ENCODE measurements at regions not wholly inside any gene's neighbourhood (a gene's known extent, or its start where the extent isn't known, plus 50 kb on each side); places are given as distances from the start of the nearest gene placed in this dataset.

DNA sequence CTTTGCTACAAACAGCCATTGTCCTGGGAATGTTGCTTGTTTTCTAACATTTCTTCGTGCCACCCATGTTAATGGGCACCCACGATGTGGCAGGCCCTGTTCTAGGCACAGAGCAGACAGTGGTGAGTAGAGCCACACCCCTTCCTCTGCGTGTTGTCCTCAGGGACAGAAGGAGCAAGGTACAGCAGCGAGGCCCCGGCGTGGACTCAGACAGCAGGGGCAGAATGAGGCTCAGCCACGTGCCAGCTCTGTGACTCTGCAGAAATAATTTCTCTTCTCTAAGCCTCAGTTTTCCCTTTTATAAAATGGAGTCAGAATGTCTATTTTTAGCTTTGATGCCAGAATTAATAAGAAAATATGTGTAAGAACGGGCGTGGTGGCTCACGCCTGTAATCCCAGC, 401.7 kb downstream of the TSN start:
- DNase-seq (ENCODE audit: low read depth in 4 of 4, low spot score in 1 of 4), result no peak

DNA sequence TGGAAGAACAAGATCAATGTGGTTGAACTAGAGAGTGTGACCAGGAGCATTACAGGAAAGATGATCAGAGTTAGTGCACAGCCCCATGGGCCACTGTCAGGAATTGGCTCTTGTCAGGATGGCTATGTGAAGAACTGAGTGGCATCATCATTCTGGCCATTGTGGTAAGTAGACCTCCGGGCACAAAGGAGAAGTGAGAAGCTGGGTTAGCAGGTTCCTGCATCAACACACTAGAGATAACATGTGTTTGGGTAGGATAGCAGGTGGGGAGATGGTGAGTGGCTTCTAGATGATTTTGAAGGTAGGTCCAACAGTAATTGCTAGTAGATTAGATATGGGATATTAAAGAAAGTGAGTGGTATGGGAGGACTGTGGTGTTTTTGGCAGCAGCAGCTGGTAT, 408.2 kb downstream of the TSN start:
- no peak for DNase-seq (ENCODE audit: low read depth in 4 of 4, low spot score in 1 of 4)

DNA sequence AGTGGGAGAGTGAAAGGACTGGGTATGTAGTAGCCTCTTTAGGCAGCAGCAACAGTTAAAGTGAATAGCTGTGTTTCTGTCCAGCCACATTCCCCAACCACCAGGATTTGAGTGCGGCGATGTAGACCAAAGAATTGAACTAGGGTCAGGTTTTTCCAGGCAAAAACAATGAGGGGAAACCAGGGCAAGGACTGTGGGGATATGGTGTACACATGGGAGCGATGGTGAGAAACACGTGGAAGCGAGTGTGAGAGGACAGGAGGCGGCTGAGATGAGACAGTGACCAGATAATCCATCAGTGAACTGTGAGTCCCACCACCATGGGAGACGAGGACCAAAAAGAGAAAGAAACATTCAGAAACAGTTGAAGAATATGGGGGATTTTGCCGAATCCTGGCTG, 409.5 kb downstream of the TSN start:
- no peak for DNase-seq (ENCODE audit: low read depth in 4 of 4, low spot score in 1 of 4)

DNA sequence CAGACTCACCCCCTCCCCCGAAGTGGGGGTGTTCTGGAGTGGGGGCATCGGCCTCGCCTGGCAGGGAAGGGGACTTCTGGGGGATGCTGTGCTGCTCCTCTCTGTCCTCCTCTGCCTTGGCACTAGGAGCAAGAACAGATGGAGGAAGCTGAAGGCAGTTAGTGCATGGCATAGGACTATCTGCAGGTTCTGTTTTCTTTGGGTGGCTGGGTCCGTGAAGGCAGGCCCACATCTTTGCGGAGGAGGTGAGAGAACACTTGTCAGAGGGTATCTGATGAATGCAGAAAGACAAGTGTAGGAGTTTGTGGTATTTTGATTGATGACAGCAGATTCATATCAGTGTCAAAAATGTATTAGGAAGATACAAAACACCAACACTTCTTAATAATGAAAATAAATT, 411.4 kb downstream of the TSN start:
- DNase-seq (ENCODE audit: low read depth in 4 of 4, low spot score in 1 of 4), result no peak

DNA sequence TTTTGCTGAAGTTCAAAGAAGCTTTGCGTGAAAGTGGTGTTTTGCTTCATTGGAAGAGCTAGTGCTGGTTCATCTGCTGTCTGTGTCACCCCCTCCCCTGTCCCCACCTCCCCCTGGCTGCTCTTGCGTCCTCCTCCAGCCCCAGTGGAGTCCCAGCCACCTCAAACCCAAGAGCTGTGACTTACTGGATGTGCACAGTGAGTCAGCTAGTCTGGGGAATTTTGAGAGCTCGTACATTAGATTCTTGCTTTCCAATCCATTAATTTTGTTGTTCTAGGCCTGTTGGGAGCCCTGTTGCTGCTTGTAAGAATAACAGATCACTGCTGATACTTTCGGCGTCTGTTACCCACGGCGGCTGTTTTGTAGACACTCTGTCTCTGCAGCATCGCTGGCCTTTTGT, 412.1 kb downstream of the TSN start:
- DNase-seq (ENCODE audit: low read depth in 4 of 4, low spot score in 1 of 4), result no peak

DNA sequence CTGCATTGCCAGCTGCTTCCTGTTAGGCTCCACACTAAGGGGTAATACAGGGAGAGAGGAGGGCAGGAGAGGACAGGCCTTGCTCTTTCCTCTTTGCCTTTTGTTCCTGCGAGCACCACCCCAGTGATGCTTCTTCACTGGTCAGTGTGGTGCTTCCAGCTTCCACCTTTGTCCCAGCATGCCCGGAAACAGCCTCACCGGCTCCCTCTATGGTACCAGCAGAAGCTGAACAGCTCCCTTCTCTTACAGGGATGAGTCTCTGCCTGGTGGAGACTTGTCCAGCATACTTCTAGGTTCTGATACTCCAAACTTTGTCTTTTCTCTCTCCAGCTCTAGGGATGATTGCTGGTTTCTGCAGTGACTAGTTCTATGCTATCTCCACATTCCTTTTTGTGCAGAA, 413.3 kb downstream of the TSN start:
- DNase-seq (ENCODE audit: low read depth in 4 of 4, low spot score in 1 of 4), result no peak

DNA sequence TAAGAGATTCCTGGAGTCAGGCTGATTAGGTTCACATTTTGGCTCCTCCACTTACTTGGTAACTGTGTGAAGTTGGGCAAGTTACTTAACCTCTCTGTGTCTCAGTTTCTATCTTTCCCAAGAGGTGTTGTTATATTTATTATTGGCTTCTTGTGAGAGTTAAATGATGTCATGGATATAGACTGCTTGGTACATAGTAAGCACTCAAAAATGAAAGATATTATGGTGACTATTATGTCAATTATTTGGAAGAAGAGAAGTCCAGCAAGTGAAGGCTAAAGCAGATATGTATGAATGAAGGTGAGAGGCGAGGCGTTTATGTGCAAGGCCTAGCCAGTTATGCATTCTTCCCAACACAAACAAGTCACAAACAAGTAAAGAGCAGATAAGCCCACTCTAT, 417.4 kb downstream of the TSN start:
- DNase-seq (ENCODE audit: low read depth in 4 of 4, low spot score in 1 of 4), result no peak

DNA sequence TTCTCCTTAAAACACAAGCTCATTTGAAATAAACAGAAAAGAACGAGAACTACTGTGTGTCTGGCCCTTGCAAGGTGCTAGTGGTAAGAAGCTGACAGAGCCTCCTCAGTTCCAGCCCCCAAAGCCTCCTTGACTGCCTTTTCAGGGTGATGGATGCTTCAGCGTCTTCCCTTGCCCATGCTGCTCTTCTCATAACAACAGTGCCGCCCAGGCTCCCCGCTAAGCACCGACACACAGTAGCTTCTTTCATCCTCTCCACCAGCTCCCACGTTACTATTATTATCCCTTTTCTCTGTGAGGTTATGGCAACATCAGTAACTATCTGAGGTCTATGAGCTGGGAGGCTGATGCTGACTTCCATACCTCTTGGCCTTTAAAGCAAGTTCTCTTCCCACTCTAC, 418.6 kb downstream of the TSN start:
- DNase-seq (ENCODE audit: low read depth in 4 of 4, low spot score in 1 of 4), result no peak

DNA sequence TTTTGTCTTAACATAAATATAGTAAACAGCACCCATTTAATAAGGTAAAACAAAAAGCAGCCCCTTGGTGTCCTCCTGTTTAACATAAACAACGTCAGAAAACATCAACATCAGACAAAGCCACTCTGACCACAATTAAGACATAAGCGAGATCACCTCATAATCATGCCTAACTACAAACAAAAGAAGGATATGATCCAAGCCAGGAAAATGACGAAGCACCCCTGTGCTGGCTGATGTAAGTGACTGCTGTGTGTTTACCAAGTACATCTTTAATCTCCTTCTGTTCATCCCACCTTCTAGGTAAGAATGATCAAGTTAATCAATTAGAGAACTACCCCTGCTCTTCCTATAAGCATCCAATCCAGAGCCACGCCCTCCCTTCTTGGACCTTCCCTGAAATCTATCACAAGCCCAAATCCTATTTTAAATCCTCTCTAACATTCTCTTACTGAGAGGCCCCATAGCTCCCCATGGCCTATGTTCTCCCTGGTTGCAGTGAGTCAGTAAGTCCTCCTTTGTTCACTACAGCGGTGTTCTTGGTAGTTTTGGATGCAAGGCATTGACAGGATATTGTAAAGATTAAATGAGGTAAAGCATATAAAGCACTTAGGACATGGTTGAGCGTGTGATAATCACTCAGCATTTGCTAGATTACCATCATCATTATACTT, 424.2 kb downstream of the TSN start:
- DNase-seq (ENCODE audit: low read depth in 4 of 4, low spot score in 1 of 4), result no peak

DNA sequence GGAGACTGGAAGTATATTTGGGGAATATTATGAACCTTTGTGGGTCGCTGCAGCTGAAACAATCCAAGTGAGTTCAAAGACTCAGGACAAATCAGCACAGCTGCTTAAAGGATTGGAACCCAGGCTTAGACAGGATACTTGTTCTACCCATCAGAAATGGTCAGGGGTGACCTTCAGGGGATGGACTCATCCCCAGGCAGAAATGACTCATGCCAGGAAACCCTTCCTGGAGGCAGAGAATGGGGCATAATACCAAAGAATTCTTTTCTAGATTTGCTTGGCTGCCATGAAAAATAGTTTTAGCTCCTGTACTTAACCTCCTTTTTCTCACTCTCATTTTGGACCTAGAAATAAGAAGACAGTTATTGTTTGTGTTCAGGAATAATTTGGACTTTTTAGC, 425.5 kb downstream of the TSN start:
- no peak for DNase-seq (ENCODE audit: low read depth in 4 of 4, low spot score in 1 of 4)

DNA sequence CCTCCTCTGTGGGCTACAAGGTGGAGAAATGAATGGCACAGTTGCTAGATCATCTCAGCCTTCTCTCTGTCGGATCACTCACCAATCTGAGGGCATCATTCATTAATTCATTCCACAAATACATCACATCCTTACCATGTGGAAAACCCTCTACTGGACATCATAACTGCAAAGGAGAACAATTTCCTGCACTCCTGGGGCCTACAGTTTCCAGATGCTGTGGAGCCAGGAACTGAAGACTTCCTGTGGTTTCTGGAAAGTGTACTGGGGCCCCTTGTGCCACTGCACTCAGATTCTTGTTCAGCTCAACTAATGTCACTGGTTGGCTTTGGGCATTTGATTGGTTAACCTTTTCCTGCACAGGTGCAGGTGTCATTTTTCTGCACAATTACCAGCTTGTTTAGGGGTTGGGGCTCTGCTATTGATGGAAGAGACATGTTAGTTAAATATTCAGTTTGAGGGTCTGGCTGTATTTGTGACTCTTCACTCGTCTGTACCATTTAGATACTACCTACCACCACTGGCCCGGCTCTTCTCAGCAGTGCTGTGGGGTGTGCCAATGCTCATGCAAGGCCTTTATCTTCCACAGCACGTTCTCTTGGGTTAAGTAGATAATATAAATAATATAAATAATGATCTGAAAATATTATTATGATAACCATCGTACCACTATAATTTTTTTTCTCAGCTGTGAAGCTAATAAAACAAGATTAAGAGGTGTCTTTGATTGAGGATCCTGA, 427.3 kb downstream of the TSN start:
- no peak for DNase-seq (ENCODE audit: low read depth in 4 of 4, low spot score in 1 of 4)

DNA sequence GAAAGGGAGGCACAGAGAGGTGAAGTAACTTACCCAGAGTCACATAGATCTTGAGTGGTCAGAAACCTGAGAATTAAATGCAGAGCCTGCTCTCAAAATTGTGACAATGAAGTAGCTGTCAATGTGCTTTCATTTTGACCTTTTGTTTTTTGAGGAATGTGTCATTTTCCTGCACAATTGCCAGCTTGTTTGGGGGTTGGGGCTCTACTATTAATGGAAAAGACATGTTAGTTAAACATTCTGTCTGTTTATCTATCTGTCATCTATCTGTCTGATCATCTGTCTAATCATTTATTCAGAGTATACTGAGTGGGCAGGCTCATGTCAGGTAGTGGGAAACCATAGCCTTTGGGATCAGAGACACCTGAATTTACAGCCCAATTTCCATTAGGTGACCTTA, 428.4 kb downstream of the TSN start:
- DNase-seq (ENCODE audit: low read depth in 4 of 4, low spot score in 1 of 4), result no peak

DNA sequence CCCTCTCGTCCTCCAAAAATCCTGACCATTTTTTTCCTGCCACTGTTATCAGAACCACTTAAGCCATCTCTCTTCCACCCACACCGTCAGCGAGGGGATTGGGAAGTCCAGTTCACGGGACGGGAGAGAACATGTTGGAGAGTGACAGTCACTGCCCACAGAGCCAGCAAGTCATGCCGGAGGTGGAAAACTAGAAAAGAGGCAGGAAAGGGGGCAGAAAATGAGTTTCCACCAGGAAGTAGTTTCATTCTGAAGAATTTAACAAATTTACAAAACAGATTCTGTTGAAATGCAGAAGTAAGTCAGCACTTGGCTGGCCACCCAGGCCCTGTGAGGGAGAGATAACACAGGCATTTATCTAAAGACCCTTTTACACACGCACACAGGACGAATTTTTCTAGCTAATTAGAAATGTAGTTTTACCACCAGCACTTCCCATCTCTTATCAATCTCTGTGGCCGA, 431.3 kb downstream of the TSN start:
- no peak for DNase-seq (ENCODE audit: low read depth in 4 of 4, low spot score in 1 of 4)

DNA sequence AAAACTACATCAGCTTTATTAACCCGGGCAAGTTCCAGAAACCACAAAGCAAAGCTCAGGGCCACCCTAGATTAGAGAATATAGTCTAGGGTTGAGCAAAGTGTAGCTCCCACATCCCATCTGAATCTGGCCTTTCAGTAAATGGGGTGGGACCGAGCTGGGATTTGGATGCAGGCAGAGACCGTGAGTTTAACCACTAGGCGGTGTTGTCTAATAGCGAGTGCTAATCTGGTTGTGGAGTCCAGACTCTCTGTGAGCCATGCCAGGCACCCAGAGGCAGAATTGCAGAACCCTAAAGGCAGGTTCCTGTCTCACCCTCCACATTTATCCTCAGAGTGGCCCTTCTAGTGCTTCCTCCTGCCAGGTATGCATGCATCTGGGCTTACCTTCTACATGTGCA, 435.9 kb downstream of the TSN start:
- no peak for DNase-seq (ENCODE audit: low read depth in 4 of 4, low spot score in 1 of 4)

DNA sequence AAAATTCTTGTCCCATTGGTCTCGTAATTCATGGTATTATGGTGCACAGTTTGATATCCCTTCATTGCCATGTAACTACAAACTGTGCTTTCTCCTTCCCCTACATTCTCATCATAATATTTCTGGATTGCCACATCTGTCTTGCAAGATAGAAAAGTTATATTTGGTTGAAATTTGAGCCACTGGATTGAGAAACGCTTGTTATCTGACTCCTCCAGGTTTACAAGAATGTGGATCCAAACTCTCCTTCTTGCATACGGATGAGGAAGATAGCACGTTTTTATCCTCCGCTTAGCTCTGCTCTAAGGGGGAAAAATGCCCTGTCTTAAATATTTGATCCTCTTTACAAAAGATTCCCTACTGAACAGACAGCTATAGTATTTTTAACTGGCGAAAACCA, 438.2 kb downstream of the TSN start:
- no peak for DNase-seq (ENCODE audit: low read depth in 4 of 4, low spot score in 1 of 4)

DNA sequence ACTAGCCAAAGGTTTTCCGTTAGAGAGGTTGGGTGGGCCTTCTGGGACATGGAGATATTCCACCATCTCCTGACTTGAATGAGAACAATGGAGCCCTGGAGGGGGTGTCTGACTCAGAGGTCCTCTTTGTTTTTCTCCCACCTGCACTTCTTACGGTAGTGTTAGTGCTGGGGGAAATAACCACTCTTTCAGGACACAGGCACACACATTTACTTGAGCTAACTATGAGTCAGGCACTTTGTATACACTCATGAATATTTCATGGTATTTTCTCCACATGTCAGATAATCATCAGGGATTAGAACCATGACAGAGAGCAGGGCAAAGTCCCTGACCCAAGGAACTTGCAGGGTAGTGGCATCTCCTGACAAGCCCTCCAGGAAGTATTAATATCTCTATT, 439.1 kb downstream of the TSN start:
- no peak for DNase-seq (ENCODE audit: low read depth in 4 of 4, low spot score in 1 of 4)

DNA sequence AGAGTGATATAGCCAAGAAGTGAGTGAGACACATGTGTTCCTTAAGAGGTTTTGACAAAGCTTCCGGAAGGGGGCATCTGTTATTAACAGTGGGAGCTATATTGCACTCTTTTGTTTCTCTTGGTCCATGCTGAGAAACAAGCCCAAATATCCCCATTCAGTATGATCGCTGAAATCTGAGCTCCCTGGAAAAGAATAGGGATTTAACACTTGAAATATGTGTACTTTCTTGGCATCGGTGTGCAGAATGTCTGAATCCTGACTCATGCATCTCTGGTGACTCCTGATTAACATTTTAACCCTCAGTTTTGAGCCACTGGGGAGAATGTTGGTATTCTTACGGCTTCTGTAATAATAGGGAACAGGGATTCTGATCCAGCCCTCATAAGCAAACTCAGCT, 448.1 kb downstream of the TSN start:
- no peak for DNase-seq (ENCODE audit: low read depth in 4 of 4, low spot score in 1 of 4)

DNA sequence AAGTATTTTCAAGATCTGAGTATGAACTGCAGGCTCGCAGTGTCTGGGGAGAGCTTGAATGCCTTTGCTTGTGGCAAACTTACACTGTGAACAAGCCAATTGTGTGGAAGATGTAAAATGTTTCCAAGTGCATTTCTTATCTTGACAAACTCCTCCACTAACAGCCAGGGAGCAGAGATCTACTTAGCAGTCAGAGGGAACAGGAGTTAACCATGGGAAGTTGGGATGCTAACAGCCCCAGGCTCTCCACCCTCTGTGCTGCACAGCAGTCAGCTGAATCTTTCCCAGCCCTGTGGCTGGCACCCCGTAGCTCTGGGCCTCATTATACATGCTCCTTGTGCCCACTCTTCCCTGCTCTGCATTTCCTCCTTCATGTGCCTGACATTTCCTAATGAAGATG, 450.2 kb downstream of the TSN start:
- DNase-seq (ENCODE audit: low read depth in 4 of 4, low spot score in 1 of 4), result no peak

DNA sequence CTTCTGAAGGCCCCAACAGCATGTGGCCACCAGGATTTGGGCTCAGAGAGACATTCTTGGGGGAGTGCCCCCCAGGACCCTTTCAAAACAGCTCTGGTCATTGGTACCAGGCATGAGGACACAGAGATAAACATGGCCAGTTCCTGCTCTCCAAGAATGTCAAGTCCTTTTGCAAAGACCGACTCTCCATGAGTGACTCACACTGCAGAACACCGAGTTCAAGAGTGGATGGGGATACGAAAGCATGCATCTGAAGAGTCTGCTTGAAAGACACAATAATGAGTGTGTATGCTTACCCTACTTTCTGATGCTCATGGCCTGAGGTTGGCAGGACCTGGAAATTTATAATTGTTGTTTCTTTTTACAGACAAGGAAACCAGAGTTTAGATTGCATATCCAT, 450.6 kb downstream of the TSN start:
- DNase-seq (ENCODE audit: low read depth in 4 of 4, low spot score in 1 of 4), result no peak

DNA sequence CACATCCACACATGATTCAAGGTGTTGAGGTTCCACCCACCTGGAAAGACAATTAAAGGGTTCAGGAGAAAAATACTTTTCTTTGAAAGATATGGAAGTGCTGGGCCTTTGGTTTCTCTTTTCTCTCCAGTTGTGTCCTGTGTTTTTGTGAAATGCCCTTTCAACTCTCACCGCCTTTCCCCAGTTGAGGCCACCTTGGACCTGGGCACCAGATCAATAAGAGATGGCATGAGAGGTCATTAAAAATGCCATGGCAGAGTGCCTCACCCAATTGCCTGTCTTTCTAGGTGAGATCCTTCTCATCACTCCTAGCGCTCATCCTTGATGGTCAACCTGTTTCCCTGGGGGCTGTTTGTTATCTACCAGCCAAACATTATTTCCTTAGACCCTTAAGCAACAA, 453.9 kb downstream of the TSN start:
- no peak for DNase-seq (ENCODE audit: low read depth in 4 of 4, low spot score in 1 of 4)

DNA sequence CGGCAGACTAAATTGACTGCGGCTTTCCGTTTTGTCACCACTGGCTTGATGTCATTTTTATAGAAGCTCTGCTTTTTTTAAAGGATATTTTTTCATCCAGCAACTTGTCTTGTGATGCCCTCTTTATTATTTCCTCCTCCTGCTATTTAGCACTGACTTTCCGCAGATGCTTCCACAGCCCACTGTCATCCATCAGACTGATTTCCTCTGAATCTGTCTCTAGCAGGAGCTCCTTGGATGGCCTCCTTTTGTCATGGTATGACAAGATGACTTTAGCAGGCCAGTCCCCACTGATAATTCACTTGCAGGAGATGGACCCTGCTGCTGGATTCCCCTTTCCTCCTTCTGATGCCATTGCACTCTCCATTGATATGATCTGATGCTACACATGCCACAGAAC, 454.6 kb downstream of the TSN start:
- DNase-seq (ENCODE audit: low read depth in 4 of 4, low spot score in 1 of 4), result no peak

DNA sequence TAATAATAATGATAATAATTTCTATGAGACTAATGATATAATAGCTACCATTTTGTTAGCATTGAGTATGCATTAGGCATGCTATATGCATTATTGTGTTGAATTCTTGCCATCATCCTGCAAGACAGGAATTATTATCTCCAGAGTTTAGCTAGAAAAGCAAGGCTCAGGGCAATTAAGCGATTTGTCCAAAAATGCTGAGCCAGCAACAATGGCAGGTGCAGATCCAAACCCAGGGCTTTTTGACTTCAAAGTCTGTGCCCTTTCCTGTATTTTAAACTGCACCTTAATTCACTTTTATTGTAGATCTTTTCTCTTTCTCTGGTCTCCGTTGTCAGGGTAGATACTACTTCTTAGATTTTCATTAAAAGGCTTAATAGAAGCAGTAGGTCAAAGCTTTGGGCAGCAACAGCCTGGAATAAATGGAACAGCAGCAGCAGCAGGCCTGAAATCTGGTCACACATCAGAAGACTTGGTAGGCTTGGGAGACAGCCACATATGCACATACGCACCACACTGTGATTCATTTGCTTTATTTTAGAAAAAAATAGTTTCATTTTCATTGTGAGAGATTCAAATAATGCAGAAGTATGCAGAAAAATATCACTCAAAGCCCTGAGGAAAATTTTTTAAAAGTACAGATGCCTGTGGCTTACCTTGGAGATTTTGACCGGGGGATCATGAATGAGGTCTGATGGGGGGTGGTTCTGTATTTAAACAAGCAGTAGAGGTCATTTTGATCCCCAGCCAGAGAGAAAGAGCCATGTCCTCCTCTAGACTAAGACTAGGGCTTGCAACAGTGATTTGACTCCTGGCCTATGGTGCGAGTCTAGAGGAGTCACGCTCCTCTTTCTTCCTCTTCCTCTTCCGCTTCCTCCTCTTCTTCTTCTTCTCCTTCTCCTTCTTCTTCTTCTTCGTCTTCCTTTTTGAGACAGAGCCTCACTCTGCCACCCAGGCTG, 455.7 kb downstream of the TSN start:
- no peak for DNase-seq (ENCODE audit: low read depth in 4 of 4, low spot score in 1 of 4)

Measured in stimulated activated CD4-positive, alpha-beta T cell treated with anti-CD3 and anti-CD28 coated beads, Interleukin-1b, Interleukin-23, amount 100 ng/mL, for 24 hours (primary cell).